HepG2 (cell line): ENCODE measurements at regions not wholly inside any gene's neighbourhood (a gene's known extent, or its start where the extent isn't known, plus 50 kb on each side); places are given as distances from the start of the nearest gene placed in this dataset.

ENCODE experiments used
- ATAC-seq: fragments of 200-7000 bp; cut with Tn5 transposase; 3 replicates; pipeline ENCODE4 v1.9.1; 2020; ENCODE audit warnings: mild to moderate bottlenecking, moderate library complexity
- BruUV-seq: library from RNA; stranded (reverse); fragments of 400-500 nt; replicated peaks from 2 replicates; lab custom pipeline; 2021; lab: Mats Ljungman, UMichigan
- CTCF ChIA-PET: fragments of 300-600 bp; formaldehyde crosslinking; extraction: SDS; loops from one replicate; lab custom pipeline; 2021; ENCODE audit warnings: low total read pairs, inconsistent platforms, low intra/inter-chr PET ratio; lab: Yijun Ruan, JAX
- POLR2A ChIA-PET: fragments of 350-600 bp; sonication (Branson Sonifier 250); formaldehyde crosslinking; loops from one replicate; lab custom pipeline; 2020; ENCODE audit warnings: antibody characterized with exemption, inconsistent platforms; lab: Yijun Ruan, JAX
- DNase-seq: peaks from one replicate; pipeline ENCODE4 v3.0.0-alpha.2; 2015; ENCODE audit warnings: low spot score
- FAIRE-seq: peaks from 3 replicates; lab custom pipeline; 2011; peaks lifted over from hg19 to GRCh38; lab: Jason Lieb, UNC
- H2AFZ ChIP-seq: one replicate; pipeline ENCODE4 v1.6.1; 2011; ENCODE audit warnings: low read length, inconsistent platforms
- H3K27ac ChIP-seq: fragments of 300-600 bp; 3 replicates; pipeline ENCODE4 v1.8.0; 2011; ENCODE audit warnings: mixed run types, mild to moderate bottlenecking, mixed read lengths, low read length, inconsistent platforms; ENCODE audit not compliant: insufficient read depth; ENCODE audit errors: extremely low read length
- H3K27me3 ChIP-seq, 2 experiments: fragments of 200-600 bp in 1 of 2; 2 replicates in 1 of 2; 3 replicates in 1 of 2; pipeline versions ENCODE4 v1.6.0 to v1.8.0; 2011; ENCODE audit warnings: low read length in 2 of 2, mild to moderate bottlenecking in 2 of 2, moderate library complexity in 2 of 2, inconsistent platforms in 1 of 2; ENCODE audit not compliant: insufficient read depth in 2 of 2, control insufficient read depth in 1 of 2
- H3K36me3 ChIP-seq, 2 experiments: fragments of 200-600 bp in 1 of 2; replicated peaks in 1 of 2; 2 replicates in 1 of 2; 3 replicates in 1 of 2; pipeline versions ENCODE4 v1.5.1 to v1.8.0; 2011; ENCODE audit warnings: low read length in 2 of 2, inconsistent platforms in 1 of 2; ENCODE audit not compliant: insufficient read depth in 2 of 2, control insufficient read depth in 1 of 2
- H3K4me1 ChIP-seq: 2 replicates; pipeline ENCODE4 v1.5.1; 2012; ENCODE audit warnings: low read length, inconsistent platforms; ENCODE audit not compliant: insufficient read depth
- H3K4me2 ChIP-seq: 2 replicates; pipeline ENCODE4 v1.6.0; 2011; ENCODE audit warnings: low read depth, low read length, inconsistent platforms
- H3K4me3 ChIP-seq, 3 experiments: fragments of 200-600 bp in 1 of 3; sonication (generic), shearing (Covaris generic) in 1 of 3; replicated peaks in 1 of 3; 2 replicates each; pipeline ENCODE4 v1.5.1; 2011 to 2016; ENCODE audit warnings: low read length in 3 of 3, inconsistent platforms in 2 of 3, low read depth in 2 of 3, mild to moderate bottlenecking in 2 of 3, control low read depth in 1 of 3, mixed read lengths in 1 of 3; ENCODE audit not compliant: insufficient read depth in 1 of 3
- H3K79me2 ChIP-seq: one replicate; pipeline ENCODE4 v1.6.1; 2011; ENCODE audit warnings: low read length, inconsistent platforms; ENCODE audit not compliant: insufficient read depth
- H3K9ac ChIP-seq: 2 replicates; pipeline ENCODE4 v1.6.0; 2011; ENCODE audit warnings: mild to moderate bottlenecking, low read depth, low read length, inconsistent platforms; ENCODE audit not compliant: insufficient read depth
- H3K9me3 ChIP-seq: 2 replicates; pipeline ENCODE4 v1.5.1; 2012; ENCODE audit warnings: mild to moderate bottlenecking, low read length
- H4K20me1 ChIP-seq: 2 replicates; pipeline ENCODE4 v1.6.0; 2011; ENCODE audit warnings: inconsistent platforms, mild to moderate bottlenecking, low read length, moderate library complexity; ENCODE audit not compliant: insufficient read depth
- DPF2 ChIP-seq: sonication (generic); formaldehyde crosslinking; IDR thresholded peaks from 2 replicates; pipeline ENCODE4 v1.4.0; 2020; ENCODE audit warnings: mild to moderate bottlenecking, low read depth, missing genetic modification reagents, borderline replicate concordance
- DRAP1 ChIP-seq: IDR thresholded peaks from 2 replicates; pipeline ENCODE4 v1.6.1; 2016; ENCODE audit warnings: missing genetic modification reagents, missing compliant biosample characterization
- ESRRA ChIP-seq: sonication (generic); formaldehyde crosslinking; IDR thresholded peaks from 2 replicates; pipeline ENCODE4 v1.5.1; 2020; ENCODE audit warnings: mild to moderate bottlenecking, low read depth, missing genetic modification reagents
- IRX3 ChIP-seq: sonication (generic); formaldehyde crosslinking; IDR thresholded peaks from 2 replicates; pipeline ENCODE4 v1.8.1; 2023; ENCODE audit warnings: mild to moderate bottlenecking, low read depth, missing genetic modification reagents, borderline replicate concordance
- ISX ChIP-seq: sonication (generic); formaldehyde crosslinking; conservative IDR thresholded peaks from 2 replicates; pipeline ENCODE4 v1.5.0; 2020; ENCODE audit warnings: missing genetic modification reagents
- JARID2 ChIP-seq: sonication (generic); formaldehyde crosslinking; IDR thresholded peaks from 2 replicates; pipeline ENCODE4 v1.8.1; 2023; ENCODE audit warnings: missing genetic modification reagents, inconsistent platforms; ENCODE audit not compliant: insufficient replicate concordance
- POGK ChIP-seq: sonication (generic); formaldehyde crosslinking; conservative IDR thresholded peaks from 2 replicates; pipeline ENCODE4 v1.8.0; 2022; ENCODE audit warnings: mild to moderate bottlenecking, moderate library complexity, missing genetic modification reagents
- PTBP1 ChIP-seq: fragments of 200-400 bp; formaldehyde crosslinking; IDR thresholded peaks from 2 replicates; pipeline ENCODE4 v1.6.1; 2018; ENCODE audit warnings: low read length, low read depth; ENCODE audit not compliant: poor library complexity, severe bottlenecking
- ZNF263 ChIP-seq: sonication (generic); formaldehyde crosslinking; IDR thresholded peaks from 2 replicates; pipeline ENCODE4 v1.4.0; 2020; ENCODE audit warnings: missing genetic modification reagents
- ZNF274 ChIP-seq: sonication (generic); formaldehyde crosslinking; IDR thresholded peaks from 2 replicates; pipeline ENCODE4 v1.5.1; 2020; ENCODE audit warnings: mild to moderate bottlenecking, missing genetic modification reagents
- ZNF34 ChIP-seq: sonication (generic); formaldehyde crosslinking; IDR thresholded peaks from 2 replicates; pipeline ENCODE4 v1.4.0; 2020; ENCODE audit warnings: mild to moderate bottlenecking, missing genetic modification reagents, borderline replicate concordance
- ZNF383 ChIP-seq: sonication (generic); formaldehyde crosslinking; IDR thresholded peaks from 2 replicates; pipeline ENCODE4 v1.4.0; 2020; ENCODE audit warnings: missing genetic modification reagents, mild to moderate bottlenecking, borderline replicate concordance
- ZNF510 ChIP-seq: sonication (generic); formaldehyde crosslinking; IDR thresholded peaks from 2 replicates; pipeline ENCODE4 v1.4.0; 2020; ENCODE audit warnings: low read depth, mild to moderate bottlenecking, missing genetic modification reagents
- ZNF619 ChIP-seq: sonication (generic); formaldehyde crosslinking; IDR thresholded peaks from 2 replicates; pipeline ENCODE4 v1.4.0; 2020; ENCODE audit warnings: mild to moderate bottlenecking, missing genetic modification reagents
- ZNF775 ChIP-seq: sonication (generic); formaldehyde crosslinking; IDR thresholded peaks from 2 replicates; pipeline ENCODE4 v1.4.0; 2020; ENCODE audit warnings: missing genetic modification reagents, mild to moderate bottlenecking, moderate library complexity, borderline replicate concordance
- ZNF800 ChIP-seq: sonication (generic); formaldehyde crosslinking; IDR thresholded peaks from 2 replicates; pipeline ENCODE4 v1.4.0; 2020; ENCODE audit warnings: missing genetic modification reagents
- WGBS: methylation state at CpG from one replicate; pipeline ENCODE4 v1.1.6; 2017; ENCODE audit warnings: low lambda C conversion rate; 5-methylcytosine and 5-hydroxymethylcytosine counted together
- in situ Hi-C: cut with HindIII; loops from 2 replicates; pipeline ENCODE4 v1.10.0; 2017; ENCODE audit warnings: low pct_unique_long_range_greater_than_20kb; ENCODE audit not compliant: extremely low pct_ligation_motif_present
- intact Hi-C: fragments of 100-400 bp; cut with micrococcal nuclease; formaldehyde crosslinking; loops from one replicate; pipeline ENCODE4 v1.10.0; 2022; ENCODE audit not compliant: unreplicated experiment

GRCh38 chr1:110282395-110282794, 56.8 kb upstream of the RBM15 start:
- Histone ChIP-seq H3K36me3 (no peaks in the 10 kb centered on the region), H3K79me2 (no peaks in the 10 kb centered on the region), H2AFZ (no peak overlapping the region), H3K4me1 (no peaks in the 10 kb centered on the region), H3K4me2 (no peak overlapping the region), H3K27me3 (peaks cover 0 to 7% of the 10 kb centered on the region in 2 experiments; a peak in 1 of 5 replicates), H3K9ac (no peak overlapping the region), H3K9me3 (no peaks in the 10 kb centered on the region), H3K27ac (no peak overlapping the region), H4K20me1 (no peaks in the 10 kb centered on the region), H3K4me3 (no peak overlapping the region)
- TF ChIP-seq ZNF775 (CRISPR knock-in tag): no peak
- peak; percentile 7; the same call in 1 of the 2 replicates for TF ChIP-seq ZNF263 (CRISPR knock-in tag)
- no peak for TF ChIP-seq ZNF383 (CRISPR knock-in tag)
- TF ChIP-seq ISX: no peak
- FAIRE-seq (no peak), DNase-seq (no peak), ATAC-seq (no peak)
- 2% methylated on average over 3 of the region's 3 CpGs for WGBS
- ChIA-PET CTCF (no interaction called here), POLR2A (no interaction called here)
- intact Hi-C loops (no loop called here), in situ Hi-C loops (no loop called here)
- no TSS peak for BruUV-seq

- BruUV-seq: no TSS peak
- CTCF ChIA-PET: no interaction called here
- Histone ChIP-seq H3K4me3 (no peak overlapping the region), H3K4me2 (no peak overlapping the region), H3K9me3 (no peaks in the 10 kb centered on the region), H3K36me3 (no peaks in the 10 kb centered on the region), H2AFZ (no peak overlapping the region), H3K27ac (no peak overlapping the region), H3K4me1 (no peaks in the 10 kb centered on the region), H4K20me1 (no peaks in the 10 kb centered on the region), H3K27me3 (peaks cover 0 to 5% of the 10 kb centered on the region in 2 experiments; a peak in 1 of 5 replicates), H3K9ac (no peak overlapping the region), H3K79me2 (no peaks in the 10 kb centered on the region)
- in situ Hi-C loops (no loop called here), intact Hi-C loops (no loop called here)
- DNase-seq (no peak), FAIRE-seq (no peak), ATAC-seq (no peak)
- WGBS: 0% methylated on average over 1 of the region's 1 CpG
- POLR2A ChIA-PET: no interaction called here
- TF ChIP-seq DPF2 (CRISPR knock-in tag) (no peak), ZNF800 (CRISPR knock-in tag) (no peak), PTBP1 (no peak), ZNF619 (no peak), ZNF274 (CRISPR knock-in tag) (no peak), ZNF510 (CRISPR knock-in tag) (no peak), DRAP1 (CRISPR knock-in tag) (no peak), ZNF34 (CRISPR knock-in tag) (no peak), POGK (CRISPR knock-in tag) (no peak), ESRRA (CRISPR knock-in tag) (no peak), JARID2 (CRISPR knock-in tag) (no peak), IRX3 (CRISPR knock-in tag) (no peak)
These were observed 55.5 kb upstream of the RBM15 start for GRCh38 chr1:110283677-110284076.
